ENCODE measurements at regions not wholly inside any gene's neighbourhood (a gene's known extent, or its start where the extent isn't known, plus 50 kb on each side); places are given as distances from the start of the nearest gene placed in this dataset.
"Not testable (repeated sequence)": the region's sequence is repeated elsewhere in the genome, so short reads cannot be mapped to it uniquely, and the experiment has no call there.

DNA sequence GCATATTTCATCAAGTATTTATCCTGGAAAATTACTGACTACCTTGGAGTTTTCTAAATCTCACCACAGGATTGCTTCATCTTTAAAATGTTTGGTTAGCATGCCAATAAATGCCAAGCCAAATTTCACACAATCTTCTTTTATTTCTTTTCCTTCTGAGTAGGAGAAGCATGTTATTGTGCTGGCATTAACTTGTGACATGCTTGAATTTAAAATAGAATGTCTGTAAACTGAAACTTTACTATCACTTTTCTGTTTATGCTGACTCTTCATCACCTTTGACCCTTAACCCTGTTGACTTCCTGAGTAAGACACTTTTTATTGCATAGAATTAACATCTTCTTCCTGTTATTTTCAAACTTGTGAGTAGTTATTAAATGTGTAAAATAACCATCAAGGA lies 56.2 kb upstream of the LRRTM4 start:
- DNase-seq (ENCODE audit: low spot score): no peak

DNA sequence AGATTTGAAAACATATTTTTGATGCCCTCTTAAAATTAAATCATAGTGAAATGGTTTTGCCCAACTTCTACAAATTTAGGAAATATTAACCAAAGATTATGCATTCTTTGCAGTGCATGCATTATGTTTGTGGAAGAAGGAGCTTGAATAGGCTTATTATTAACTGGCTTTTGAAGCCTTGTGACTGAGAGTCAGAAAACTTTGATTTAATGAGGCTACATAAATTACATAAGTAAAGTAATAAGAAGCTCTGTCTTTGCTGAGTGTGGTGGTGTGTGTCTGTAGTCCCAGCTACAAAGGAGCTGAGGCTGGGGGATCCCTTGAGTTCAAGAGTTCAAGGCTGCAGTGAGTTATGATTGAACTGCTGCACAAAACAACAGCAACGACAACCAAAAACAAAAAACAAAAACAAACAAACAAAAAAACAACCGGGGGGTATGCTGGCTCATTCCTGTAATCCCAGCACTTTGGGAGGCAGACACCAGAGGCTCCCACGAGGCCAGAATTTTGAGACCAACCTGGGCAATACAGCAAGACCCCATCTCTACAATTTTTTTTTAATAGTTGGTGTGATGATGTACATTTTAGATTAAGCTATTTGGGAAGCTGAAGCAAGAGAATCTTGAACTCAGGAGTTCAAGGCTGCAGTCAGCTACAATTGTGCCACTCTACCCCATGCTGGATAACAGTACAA lies 57.0 kb upstream of the LRRTM4 start:
- DNase-seq (ENCODE audit: low spot score): no peak

DNA sequence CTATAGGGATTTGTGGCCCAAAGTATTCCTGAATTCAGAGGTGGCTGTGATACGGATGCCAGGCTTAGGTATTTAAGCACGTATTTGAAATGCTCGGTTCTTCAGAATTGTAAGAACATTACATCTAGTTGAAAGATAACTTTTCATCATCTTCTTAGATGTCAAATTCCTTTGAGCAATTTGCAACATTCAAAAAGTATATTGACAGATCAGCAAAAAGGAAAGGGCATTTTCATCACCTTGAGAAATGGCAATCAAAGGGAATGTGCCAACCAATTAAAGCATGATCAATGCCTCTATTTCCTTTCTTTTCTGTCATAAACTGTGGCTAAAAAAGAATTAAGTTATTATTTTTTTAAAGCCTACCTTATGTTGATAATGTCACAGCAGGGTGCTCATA lies 66.3 kb upstream of the LRRTM4 start:
- no peak for DNase-seq (ENCODE audit: low spot score)

DNA sequence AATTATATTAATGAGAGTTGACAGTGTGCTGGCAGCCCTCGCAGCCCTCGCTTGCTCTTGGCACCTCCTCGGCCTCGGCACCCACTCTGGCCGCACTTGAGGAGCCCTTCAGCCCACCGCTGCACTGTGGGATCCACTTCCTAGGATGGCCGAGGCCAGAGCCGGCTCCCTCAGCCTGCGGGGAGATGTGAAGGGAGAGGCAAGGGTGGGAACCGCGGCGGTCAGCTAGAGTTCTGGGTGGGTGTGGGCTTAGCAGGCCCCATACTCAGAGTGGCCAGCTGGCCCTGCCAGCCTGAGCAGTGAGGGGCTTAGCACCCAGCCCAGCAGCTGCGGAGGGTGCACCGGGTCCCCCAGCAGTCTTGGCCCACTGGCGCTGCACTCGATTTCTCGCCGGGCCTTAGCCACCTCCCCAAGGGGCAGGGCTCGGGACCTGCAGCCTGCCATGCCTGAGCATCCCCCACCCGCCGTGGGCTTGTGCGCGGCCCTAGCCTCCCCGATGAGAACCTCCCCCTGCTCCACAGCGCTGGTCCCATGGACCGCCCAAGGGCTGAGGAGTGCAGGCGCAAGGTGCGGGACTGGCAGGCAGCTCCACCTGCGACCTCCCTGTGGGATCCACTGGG lies 68.2 kb upstream of the LRRTM4 start:
- no peak for DNase-seq (ENCODE audit: low spot score)

DNA sequence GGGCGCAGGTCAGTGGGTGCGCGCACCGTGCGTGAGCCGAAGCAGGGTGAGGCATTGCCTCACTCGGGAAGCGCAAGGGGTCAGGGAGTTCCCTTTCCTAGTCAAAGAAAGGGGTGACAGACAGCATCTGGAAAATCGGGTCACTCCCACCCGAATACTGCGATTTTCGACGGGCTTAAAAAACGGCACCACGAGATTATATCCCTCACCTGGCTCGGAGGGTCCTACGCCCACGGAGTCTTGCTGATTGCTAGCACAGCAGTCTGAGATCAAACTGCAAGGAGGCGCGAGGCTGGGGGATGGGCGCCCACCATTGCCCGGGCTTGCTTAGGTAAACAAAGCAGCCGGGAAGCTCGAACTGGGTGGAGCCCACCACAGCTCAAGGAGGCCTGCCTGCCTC lies 70.8 kb upstream of the LRRTM4 start:
- not testable (repeated sequence) for DNase-seq (ENCODE audit: low spot score)

DNA sequence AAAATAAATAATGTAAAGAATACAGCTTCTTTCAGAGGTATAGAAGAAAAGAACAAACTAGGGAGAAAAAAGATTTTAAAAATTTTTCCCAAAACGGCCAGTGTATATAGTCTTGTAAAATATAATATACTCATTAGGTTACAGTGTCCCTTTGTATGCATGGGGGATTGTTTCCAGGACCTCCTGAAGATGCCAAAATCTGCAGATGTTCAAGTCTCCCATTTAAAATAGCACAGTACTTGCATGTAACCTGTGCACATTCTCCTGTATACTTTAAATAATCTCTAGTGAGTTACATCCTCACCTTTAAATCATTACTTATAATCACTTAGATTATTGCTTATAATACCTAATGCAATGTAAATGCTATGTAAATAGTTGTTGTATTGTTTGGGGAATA lies 80.6 kb upstream of the LRRTM4 start:
- DNase-seq (ENCODE audit: low spot score): no peak

DNA sequence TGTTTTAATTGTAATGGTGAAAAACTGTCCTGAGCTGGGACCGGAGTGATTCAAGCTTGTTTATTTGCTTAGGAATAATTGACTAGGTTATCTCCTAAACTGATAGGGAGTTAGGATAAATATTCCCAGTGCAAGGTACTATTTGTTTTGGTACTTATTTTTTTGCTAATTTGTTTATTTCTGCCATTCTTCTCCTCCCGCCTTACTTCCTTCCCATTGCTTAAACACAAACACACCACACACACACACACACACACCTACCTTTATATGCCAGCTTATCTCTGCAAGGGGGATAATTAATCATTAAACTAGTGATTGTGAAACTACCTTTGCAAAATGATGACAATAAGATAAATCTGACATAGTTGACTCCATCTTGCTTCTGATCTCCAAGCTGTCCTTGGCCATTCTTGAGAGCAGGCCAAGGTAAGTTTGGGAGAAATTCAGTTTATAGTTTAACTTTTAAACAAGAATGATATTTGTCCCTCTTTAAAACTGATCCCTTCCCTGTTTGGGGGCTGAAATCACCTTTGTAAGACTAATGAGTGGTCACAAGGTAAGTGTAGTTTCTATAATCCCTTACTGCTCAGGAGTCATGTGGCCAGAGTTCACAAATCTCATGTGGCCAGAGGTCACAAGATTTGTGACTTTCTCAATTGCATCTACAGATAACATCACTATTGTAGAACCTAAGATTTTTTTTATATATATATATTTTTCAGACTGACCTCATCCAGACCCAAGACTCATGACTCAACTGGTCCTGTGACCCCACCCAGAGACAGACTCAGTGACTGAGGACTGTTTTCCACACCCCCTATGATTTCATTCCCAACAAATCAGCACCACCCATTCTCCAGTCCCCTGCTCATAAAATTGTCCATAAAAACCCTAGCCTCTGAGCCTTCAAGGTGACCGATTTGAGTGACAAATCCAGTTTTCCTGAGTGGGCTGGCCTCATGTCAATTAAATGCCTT lies 83.1 kb upstream of the LRRTM4 start:
- DNase-seq (ENCODE audit: low spot score): no peak

DNA sequence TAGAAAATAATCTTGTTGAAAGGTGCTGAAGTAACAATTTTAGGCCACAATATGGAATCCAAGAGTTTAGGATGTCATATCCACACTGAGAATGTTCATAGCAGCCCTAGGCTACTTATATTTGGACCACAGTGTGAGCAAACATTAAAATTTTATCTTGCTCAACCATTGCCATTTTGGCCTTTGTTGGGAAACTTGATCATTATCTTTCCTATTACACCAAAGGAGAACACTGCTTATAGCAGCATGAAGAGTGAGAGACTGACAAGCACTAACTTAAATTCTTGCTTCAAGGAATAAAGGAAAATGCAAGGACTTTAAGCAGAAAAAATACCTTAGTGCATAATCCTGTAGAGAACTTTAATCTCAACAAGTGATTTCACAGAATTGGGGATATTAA lies 86.3 kb upstream of the LRRTM4 start:
- no peak for DNase-seq (ENCODE audit: low spot score)

DNA sequence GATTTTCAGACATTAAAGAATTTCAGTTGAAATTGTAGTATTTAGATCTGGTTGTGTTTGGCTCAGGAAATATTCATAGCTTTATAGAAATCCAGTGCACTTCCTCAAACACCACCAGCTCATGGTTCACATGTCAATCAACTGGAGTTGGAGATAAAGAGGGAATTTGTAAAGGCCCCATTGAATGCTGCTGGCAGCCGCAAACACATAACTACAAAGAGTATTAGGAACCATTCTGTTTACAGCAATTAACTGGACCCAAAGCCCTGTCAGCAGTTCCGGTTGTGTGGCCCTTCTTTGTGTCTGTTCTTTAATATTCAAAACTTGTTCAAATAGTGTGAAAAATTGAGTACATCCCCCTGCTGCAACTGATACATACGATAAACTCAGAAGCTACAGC lies 107.4 kb upstream of the LRRTM4 start:
- no peak for DNase-seq (ENCODE audit: low spot score)

DNA sequence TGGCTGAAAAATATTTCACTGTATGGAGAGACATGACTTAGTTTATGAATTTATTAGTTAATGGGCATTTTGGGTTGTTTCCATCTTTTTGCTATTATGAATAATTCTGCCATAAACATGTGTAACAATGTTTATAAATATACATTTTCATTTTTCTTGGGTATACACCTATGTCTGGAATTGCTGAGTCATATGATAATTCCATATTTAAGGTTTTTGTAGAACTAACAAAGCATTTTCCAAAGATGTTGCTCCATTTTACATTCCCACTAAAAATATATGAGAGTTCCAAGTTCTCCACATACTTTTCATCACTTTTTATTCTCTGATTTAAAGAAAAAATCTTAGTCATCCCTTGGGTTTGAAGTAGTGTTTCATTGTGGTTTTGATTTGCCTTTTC lies 108.8 kb upstream of the LRRTM4 start:
- DNase-seq (ENCODE audit: low spot score): no peak

DNA sequence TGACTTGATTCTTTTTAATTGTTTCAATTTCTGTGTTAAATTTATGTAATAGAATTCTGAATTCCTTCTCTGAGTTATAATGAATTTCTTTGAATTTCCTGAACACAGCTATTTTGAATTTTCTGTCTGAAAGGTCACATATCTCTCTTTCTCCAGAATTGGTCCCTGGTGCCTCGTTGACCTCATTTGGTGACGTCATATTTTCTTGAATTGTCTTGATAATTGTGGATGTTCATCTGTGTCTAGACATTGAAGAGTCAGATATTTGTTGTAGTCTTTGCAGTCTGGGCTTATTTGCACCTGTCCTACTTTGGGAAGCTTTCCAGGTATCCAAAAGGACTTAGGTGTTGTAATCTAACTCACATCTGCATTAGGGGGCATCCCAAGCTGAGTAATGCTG lies 111.4 kb upstream of the LRRTM4 start:
- DNase-seq (ENCODE audit: low spot score): no peak

DNA sequence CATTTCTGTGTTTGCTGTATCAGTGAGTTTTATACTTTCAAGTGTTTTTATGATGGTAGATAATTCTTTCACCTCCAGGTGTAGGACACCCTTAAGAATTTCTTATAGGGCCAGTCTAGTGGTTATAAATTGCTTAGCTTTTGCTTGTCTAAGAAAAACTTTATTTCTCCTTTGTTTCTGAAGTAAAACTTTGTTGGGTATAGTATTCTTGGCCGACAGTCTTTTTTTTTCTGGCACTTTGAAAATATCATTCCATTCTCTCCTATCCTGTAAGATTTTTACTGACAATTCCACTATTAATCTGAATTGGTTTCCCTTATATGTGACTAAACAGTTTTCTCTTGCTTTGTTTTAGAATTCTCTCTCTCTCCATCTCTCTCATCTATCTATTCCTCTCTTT lies 118.7 kb upstream of the LRRTM4 start:
- DNase-seq (ENCODE audit: low spot score): no peak

DNA sequence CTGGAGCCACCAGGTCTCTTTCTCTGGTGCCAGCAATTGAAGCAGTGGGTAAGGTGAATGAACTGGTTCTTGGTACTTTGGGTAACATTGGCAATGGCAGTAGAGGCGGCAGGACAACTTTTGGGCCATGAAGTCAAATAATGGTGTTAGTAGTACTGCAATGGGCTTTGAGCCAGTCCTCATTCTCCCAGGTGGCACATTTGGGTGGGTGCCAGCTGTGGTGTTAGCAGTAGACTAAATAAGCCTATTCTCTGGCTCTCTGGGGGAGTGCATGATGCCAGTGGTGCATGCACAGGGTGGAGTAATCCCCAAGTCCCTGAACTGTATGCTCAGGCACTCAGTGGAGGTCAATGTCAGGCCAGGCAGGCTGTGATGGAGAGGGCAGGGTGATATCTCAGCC lies 120.2 kb upstream of the LRRTM4 start:
- no peak for DNase-seq (ENCODE audit: low spot score)

DNA sequence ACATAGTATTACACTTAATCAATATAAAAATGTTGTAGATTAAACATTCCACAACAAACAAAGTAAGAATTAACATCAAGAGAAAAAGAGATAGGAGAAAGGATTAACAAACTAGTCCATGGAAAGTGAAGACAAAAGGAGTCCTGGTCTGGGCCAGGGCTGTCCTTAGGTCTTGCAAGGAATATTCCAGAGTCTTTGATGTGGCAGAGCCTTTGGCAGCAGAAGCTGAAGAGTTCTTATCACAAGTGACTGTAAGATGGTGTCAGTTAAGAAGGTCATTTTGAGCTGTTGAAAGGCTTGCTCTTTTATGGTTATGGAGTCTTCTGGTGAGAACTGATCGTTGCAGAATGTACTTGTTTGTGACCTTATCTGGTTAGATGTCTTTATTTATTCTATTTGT lies 127.7 kb upstream of the LRRTM4 start:
- no peak for DNase-seq (ENCODE audit: low spot score)

DNA sequence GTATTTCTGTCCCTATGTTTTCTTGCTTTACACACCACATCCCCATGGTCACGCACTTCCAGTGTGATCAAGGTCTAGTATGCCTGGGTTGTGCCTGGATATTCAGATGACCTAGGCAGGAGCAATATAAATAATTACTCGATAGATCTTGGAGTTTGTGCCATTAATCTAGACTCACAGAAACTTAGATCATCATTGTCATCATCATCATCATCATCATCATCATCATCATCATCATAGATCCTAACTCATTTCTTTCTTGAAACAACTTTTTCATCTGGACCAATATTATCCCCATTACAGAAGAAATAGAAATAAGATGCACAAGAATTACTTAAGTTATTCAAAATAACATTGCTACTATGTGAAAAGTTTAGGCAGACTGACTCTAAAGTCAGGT lies 130.3 kb upstream of the LRRTM4 start:
- DNase-seq (ENCODE audit: low spot score): no peak

DNA sequence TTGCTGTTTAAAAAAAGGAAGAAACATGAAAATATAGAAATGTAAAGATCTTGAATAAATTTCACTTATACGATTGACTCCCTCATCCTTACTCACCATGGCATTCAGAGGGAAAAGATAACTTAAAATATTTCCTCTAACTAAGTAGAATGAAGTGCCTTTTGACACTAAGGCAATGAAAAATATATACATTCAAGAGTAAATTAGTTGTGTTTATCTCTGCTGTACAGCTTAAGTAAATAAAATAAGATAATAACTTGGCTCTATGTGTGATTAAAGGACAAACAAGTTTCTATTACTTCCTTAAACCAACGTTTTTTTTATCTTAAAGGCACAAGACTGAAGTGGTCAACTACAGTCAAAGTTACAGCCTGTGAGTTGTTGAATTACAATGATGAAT lies 142.3 kb upstream of the LRRTM4 start:
- DNase-seq (ENCODE audit: low spot score): no peak

DNA sequence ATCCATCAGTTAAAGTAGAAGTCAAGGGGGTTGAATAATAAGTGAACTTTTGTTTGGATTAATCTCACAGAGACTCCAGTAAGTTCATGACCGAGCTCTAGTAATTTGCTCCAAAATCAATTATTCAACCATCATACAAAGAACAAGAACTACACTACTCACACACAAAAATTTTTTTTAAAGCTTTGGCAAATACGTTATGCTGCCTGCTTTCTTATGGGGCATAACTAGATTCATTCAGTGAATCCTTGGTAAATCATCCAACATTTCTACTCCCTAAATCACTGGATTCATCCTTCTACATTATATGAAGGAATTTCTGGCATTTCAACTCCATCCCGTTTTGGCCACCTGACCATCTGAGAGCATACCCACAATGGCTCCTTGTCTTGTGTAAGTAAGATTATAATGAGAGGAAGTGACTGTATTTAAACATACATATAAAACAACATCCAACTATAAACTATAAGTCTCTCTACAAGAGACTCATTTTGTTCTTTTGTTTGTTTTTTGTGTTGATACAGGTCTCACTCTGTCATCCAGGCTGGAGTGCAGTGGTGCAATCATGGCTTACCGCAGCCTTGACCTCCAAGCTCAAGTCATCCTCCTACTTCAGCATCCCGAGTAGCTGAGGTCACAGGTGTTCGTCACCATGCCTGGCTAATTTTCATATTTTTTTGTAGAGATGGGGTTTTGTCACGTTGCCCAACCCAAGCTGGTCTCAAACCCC lies 144.2 kb upstream of the LRRTM4 start:
- DNase-seq (ENCODE audit: low spot score): no peak

DNA sequence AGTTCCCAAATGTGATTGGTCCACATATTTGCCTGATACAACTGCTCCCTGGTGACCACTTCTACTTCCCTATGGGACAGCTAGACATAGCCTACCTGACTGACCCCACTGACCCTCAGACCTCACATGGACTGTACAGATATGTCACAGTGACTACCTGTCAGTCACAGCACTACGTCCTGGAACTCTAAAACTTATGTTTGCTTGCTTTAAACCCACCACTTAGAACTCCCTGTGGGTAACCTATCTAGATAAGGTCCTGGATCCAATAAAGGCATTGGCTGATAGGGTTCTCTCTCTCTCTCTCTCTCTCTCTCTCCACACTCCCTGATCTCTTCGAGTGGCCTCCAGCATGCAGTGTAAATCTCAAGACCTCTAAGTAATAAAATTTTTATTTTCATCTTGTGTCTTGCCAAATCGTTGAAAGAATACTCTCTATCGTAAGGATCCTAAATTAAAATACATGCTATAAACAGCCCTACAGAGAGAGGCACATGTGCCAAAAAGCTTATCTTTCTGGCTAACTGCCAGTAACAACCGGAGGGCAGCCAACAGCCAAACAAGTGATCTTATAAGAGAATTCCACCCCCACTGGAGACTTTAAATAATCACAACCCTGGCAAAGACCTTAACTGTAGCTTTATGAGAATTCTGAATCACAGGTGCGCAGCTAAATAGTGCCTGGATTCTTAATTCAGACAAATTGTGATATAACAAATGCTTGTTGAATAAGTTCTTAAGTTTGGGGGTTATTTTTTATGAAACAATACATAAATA lies 162.6 kb upstream of the LRRTM4 start:
- DNase-seq (ENCODE audit: low spot score): not testable (repeated sequence)

DNA sequence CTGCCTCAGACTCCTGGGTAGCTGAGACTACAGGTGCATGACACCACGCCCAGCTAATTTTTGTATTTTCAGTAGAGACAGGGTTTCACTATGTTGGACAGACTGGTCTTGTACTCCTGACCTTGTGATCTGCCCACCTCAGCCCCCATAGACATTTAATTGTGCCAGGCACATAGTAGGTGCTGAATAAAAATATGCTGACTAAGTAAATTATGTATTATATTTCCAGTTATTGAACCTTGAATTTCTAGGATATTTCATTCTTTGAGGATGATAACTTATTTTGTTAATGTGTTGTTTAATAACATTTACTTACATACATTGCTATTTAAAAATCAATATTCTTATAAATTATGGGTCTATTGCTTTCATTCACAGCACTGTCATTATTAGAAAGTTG lies 190.4 kb upstream of the LRRTM4 start:
- DNase-seq (ENCODE audit: low spot score): no peak

DNA sequence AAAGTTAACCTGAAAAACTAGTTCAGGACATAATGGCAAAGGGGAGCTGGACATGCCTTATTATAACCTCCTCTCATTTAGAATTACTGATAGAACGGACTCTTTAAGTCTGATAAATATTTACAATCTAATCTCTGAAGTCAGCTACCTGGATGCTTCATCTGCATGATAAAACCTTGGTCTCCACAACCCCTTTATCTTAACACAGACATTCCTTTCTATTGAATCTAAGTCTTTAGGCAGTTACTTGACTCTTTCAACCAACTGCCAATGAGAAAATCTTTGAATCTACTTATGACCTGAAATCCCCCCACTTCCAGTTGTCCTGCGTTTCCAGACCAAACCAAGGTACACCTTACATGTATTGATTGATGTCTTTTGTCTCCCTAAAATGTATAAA lies 191.2 kb upstream of the LRRTM4 start:
- DNase-seq (ENCODE audit: low spot score): no peak

DNA sequence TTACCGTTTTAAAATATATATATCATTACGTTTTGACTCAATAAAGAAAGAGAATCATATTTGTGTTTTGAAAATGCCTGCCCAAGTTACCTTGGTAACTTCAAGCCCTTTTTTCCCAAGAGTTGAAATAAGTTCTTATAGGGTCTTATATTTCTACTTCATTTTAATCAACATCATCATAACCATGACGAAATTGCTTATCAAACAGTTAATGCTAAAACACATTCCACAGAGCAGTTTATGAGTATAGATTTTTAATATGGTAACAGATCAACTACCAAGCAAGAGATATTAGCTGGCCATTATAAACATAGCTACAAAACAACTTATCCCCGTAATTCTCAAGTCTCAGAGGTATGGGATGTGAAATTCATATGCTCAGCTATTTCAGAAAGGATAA lies 197.9 kb upstream of the LRRTM4 start:
- no peak for DNase-seq (ENCODE audit: low spot score)

All from SK-N-DZ (cell line).